ENCODE measurements at regions not wholly inside any gene's neighbourhood (a gene's known extent, or its start where the extent isn't known, plus 50 kb on each side); places are given as distances from the start of the nearest gene placed in this dataset.

- TF ChIP-seq CEBPB (IDR thresholded peaks at IDR 0.05) (no peak), ZBTB7A (IDR thresholded peaks at IDR 0.05; ENCODE audit: low read depth) (no peak), EGR1 (IDR thresholded peaks at IDR 0.05) (no peak), MAX (IDR thresholded peaks at IDR 0.05) (no peak), FOXM1 (IDR thresholded peaks at IDR 0.05; ENCODE audit: borderline replicate concordance, low read depth) (no peak), TAF1 (IDR thresholded peaks at IDR 0.05; ENCODE audit: low read depth) (no peak), EP300 (IDR thresholded peaks at IDR 0.05; ENCODE audit: borderline replicate concordance) (no peak), RAD21 (IDR thresholded peaks at IDR 0.05; ENCODE audit: low read depth) (no peak), CREB1 (IDR thresholded peaks at IDR 0.05; ENCODE audit: low read depth) (no peak)
These were observed 767.3 kb upstream of the TBX3 start for GRCh38 chr12:115451151-115451779.
